HUDEP-2 (cell line): ENCODE measurements at regions not wholly inside any gene's neighbourhood (a gene's known extent, or its start where the extent isn't known, plus 50 kb on each side); places are given as distances from the start of the nearest gene placed in this dataset.
A peak's percentile ranks its signal among the peaks of the same experiment; 100 is the strongest.

Experiments
- DNase-seq, 76 experiments: peaks; one replicate each; lab custom pipeline; 2025; ENCODE audit not compliant: unreplicated experiment in 76 of 76; lab: John Stamatoyannopoulos, UW

GRCh38 chr20:40591536-40591935 lies 97.5 kb downstream of the MAFB start:
- no peak for DNase-seq

GRCh38 chr20:40591119-40591518 lies 97.9 kb downstream of the MAFB start:
- DNase-seq: no peak

GRCh38 chr20:40589581-40589980 lies 99.5 kb downstream of the MAFB start:
- DNase-seq: no peak

GRCh38 chr20:40588891-40589290 lies 100.1 kb downstream of the MAFB start:
- DNase-seq: no peak

- no peak for DNase-seq
Observed at GRCh38 chr20:40587038-40587437, 102.0 kb downstream of the MAFB start.

- no peak for DNase-seq
Observed at GRCh38 chr20:40584130-40584809, 104.8 kb downstream of the MAFB start.

GRCh38 chr20:40583636-40584035 lies 105.4 kb downstream of the MAFB start:
- DNase-seq: no peak

- DNase-seq: no peak
Observed at GRCh38 chr20:40583205-40583604, 105.8 kb downstream of the MAFB start.

- DNase-seq: no peak
Observed at GRCh38 chr20:40582531-40582930, 106.5 kb downstream of the MAFB start.

- DNase-seq: no peak
Observed at GRCh38 chr20:40579701-40580100, 109.3 kb downstream of the MAFB start.

GRCh38 chr20:40578961-40579360 lies 110.1 kb downstream of the MAFB start:
- peak in 3 of 76 experiments; percentile 2 to 14 (median 6) for DNase-seq

- DNase-seq: no peak
Observed at GRCh38 chr20:40575851-40576250, 113.2 kb downstream of the MAFB start.

- DNase-seq: no peak
Observed at GRCh38 chr20:40572251-40572650, 116.8 kb downstream of the MAFB start.

GRCh38 chr20:40571639-40572038 lies 117.4 kb downstream of the MAFB start:
- no peak for DNase-seq

- DNase-seq: no peak
Observed at GRCh38 chr20:40568200-40568599, 120.8 kb downstream of the MAFB start.

- DNase-seq: no peak
Observed at GRCh38 chr20:40565682-40566040, 123.4 kb downstream of the MAFB start.

GRCh38 chr20:40565001-40565681 lies 123.9 kb downstream of the MAFB start:
- DNase-seq: no peak

- DNase-seq: peak in 35 of 76 experiments; percentile 1 to 71 (median 31)
Observed at GRCh38 chr20:40563296-40563950, 125.6 kb downstream of the MAFB start.

GRCh38 chr20:40562031-40562430 lies 127.0 kb downstream of the MAFB start:
- peak in 1 of 76 experiments; percentile 0 for DNase-seq

- no peak for DNase-seq
Observed at GRCh38 chr20:40561187-40561586, 127.8 kb downstream of the MAFB start.

GRCh38 chr20:40558212-40558611 lies 130.8 kb downstream of the MAFB start:
- DNase-seq: no peak

- DNase-seq: no peak
Observed at GRCh38 chr20:40551125-40551530, 137.9 kb downstream of the MAFB start.
